ENCODE measurements at regions not wholly inside any gene's neighbourhood (a gene's known extent, or its start where the extent isn't known, plus 50 kb on each side); places are given as distances from the start of the nearest gene placed in this dataset.

GRCh38 chr5:115419846-115420585 is 123.6 kb upstream of the CCDC112 start:
- peaks cover 29% of the 10 kb centered on the region for H3K4me1 Mint-ChIP-seq (ENCODE audit: unreplicated experiment)
- no peak overlapping the region for H3K4me3 Mint-ChIP-seq (ENCODE audit: unreplicated experiment)
- H3K27me3 Mint-ChIP-seq (ENCODE audit: unreplicated experiment), result no peaks in the 10 kb centered on the region
- H3K36me3 Mint-ChIP-seq (ENCODE audit: unreplicated experiment), result no peaks in the 10 kb centered on the region
- no peak for DNase-seq (ENCODE audit: extremely low spot score, unreplicated experiment)
- TF ChIP-seq, protein P1, sequence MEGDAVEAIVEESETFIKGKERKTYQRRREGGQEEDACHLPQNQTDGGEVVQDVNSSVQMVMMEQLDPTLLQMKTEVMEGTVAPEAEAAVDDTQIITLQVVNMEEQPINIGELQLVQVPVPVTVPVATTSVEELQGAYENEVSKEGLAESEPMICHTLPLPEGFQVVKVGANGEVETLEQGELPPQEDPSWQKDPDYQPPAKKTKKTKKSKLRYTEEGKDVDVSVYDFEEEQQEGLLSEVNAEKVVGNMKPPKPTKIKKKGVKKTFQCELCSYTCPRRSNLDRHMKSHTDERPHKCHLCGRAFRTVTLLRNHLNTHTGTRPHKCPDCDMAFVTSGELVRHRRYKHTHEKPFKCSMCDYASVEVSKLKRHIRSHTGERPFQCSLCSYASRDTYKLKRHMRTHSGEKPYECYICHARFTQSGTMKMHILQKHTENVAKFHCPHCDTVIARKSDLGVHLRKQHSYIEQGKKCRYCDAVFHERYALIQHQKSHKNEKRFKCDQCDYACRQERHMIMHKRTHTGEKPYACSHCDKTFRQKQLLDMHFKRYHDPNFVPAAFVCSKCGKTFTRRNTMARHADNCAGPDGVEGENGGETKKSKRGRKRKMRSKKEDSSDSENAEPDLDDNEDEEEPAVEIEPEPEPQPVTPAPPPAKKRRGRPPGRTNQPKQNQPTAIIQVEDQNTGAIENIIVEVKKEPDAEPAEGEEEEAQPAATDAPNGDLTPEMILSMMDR (IDR thresholded peaks at IDR 0.05), result no peak
- no peaks in the 10 kb centered on the region for H3K9me3 Mint-ChIP-seq (ENCODE audit: unreplicated experiment)
- H3K27ac Mint-ChIP-seq (ENCODE audit: unreplicated experiment), result no peak overlapping the region

- no peak for DNase-seq (ENCODE audit: extremely low spot score, unreplicated experiment)
- Mint-ChIP-seq H3K36me3 (ENCODE audit: unreplicated experiment) (no peaks in the 10 kb centered on the region), H3K4me3 (ENCODE audit: unreplicated experiment) (no peak overlapping the region), H3K4me1 (ENCODE audit: unreplicated experiment) (peaks cover 28% of the 10 kb centered on the region), H3K27me3 (ENCODE audit: unreplicated experiment) (no peaks in the 10 kb centered on the region), H3K27ac (ENCODE audit: unreplicated experiment) (no peak overlapping the region), H3K9me3 (ENCODE audit: unreplicated experiment) (no peaks in the 10 kb centered on the region)
- TF ChIP-seq, protein P1 (IDR thresholded peaks at IDR 0.05), result no peak
These were observed 122.3 kb upstream of the CCDC112 start for GRCh38 chr5:115418788-115419187.

DNA sequence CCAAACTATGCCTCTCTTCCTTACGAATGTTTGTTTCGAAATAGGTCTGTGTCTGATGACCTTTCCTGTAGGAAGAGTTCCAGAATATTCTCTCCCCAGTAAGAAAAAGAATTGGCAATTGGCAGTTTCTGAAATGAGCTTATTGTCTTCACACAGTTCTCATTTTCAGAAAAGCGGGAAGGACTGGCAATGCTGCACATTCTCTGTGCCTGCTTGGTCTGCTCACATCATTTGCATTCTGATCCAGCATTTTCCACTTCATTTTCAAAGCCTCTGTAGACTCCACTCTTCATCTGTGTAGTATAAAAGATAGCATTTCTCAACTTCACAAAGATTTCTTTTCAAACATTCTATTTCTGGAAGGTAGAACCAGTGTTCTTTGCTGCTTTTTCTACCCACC is 120.6 kb upstream of the CCDC112 start:
- TF ChIP-seq, protein P1 (IDR thresholded peaks at IDR 0.05), result no peak
- H3K27me3 Mint-ChIP-seq (ENCODE audit: unreplicated experiment), result no peaks in the 10 kb centered on the region
- no peaks in the 10 kb centered on the region for H3K36me3 Mint-ChIP-seq (ENCODE audit: unreplicated experiment)
- H3K9me3 Mint-ChIP-seq (ENCODE audit: unreplicated experiment), result no peaks in the 10 kb centered on the region
- H3K27ac Mint-ChIP-seq (ENCODE audit: unreplicated experiment), result no peak overlapping the region
- no peak overlapping the region for H3K4me3 Mint-ChIP-seq (ENCODE audit: unreplicated experiment)
- DNase-seq (ENCODE audit: extremely low spot score, unreplicated experiment), result no peak
- H3K4me1 Mint-ChIP-seq (ENCODE audit: unreplicated experiment), result peaks cover 14% of the 10 kb centered on the region

GRCh38 chr5:115415143-115415491 is 118.7 kb upstream of the CCDC112 start:
- Mint-ChIP-seq H3K4me1 (ENCODE audit: unreplicated experiment) (peaks cover 9% of the 10 kb centered on the region), H3K4me3 (ENCODE audit: unreplicated experiment) (no peak overlapping the region), H3K36me3 (ENCODE audit: unreplicated experiment) (no peaks in the 10 kb centered on the region), H3K27me3 (ENCODE audit: unreplicated experiment) (no peaks in the 10 kb centered on the region), H3K9me3 (ENCODE audit: unreplicated experiment) (no peaks in the 10 kb centered on the region), H3K27ac (ENCODE audit: unreplicated experiment) (no peak overlapping the region)
- no peak for DNase-seq (ENCODE audit: extremely low spot score, unreplicated experiment)
- TF ChIP-seq, protein P1 (IDR thresholded peaks at IDR 0.05), result no peak

- Mint-ChIP-seq H3K9me3 (ENCODE audit: unreplicated experiment) (no peaks in the 10 kb centered on the region), H3K4me1 (ENCODE audit: unreplicated experiment) (peaks cover 5% of the 10 kb centered on the region), H3K4me3 (ENCODE audit: unreplicated experiment) (no peak overlapping the region), H3K27ac (ENCODE audit: unreplicated experiment) (no peak overlapping the region), H3K27me3 (ENCODE audit: unreplicated experiment) (no peaks in the 10 kb centered on the region), H3K36me3 (ENCODE audit: unreplicated experiment) (no peaks in the 10 kb centered on the region)
- no peak for DNase-seq (ENCODE audit: extremely low spot score, unreplicated experiment)
- TF ChIP-seq, protein P1 (IDR thresholded peaks at IDR 0.05), result no peak
These were observed 118.1 kb upstream of the CCDC112 start for GRCh38 chr5:115414406-115415142.

All from osteocyte (in vitro differentiated cells).